GM13976 (cell line): ENCODE measurements at regions not wholly inside any gene's neighbourhood (a gene's known extent, or its start where the extent isn't known, plus 50 kb on each side); places are given as distances from the start of the nearest gene placed in this dataset.

Experiments used
- DNase-seq: peaks from one replicate; pipeline ENCODE4 v3.0.0; 2012; ENCODE audit warnings: low spot score
- CTCF ChIP-seq: IDR thresholded peaks from 2 replicates; pipeline ENCODE4 v1.5.1; 2012; ENCODE audit warnings: borderline replicate concordance, mild to moderate bottlenecking; ENCODE audit not compliant: insufficient read depth; ENCODE audit errors: extremely low read depth, missing control alignments, control extremely low read depth
- in situ Hi-C: fragments of 300-500 bp; cut with MboI; formaldehyde crosslinking; loops from one replicate; pipeline ENCODE4 v1.12.0; 2022; ENCODE audit warnings: low sequenced_read_pairs, mixed read lengths, inconsistent platforms; ENCODE audit not compliant: unreplicated experiment

GRCh38 chr5:2249442-2249841 is 366.7 kb upstream of the IRX4 start:
- no peak for DNase-seq
- TF ChIP-seq CTCF = no peak
- in situ Hi-C loops = no loop called here

GRCh38 chr5:2249026-2249425 is 366.3 kb upstream of the IRX4 start:
- DNase-seq = no peak

GRCh38 chr5:2242539-2242938 is 359.8 kb upstream of the IRX4 start:
- DNase-seq = no peak
- TF ChIP-seq CTCF = no peak
- in situ Hi-C loops = no loop called here

More at GRCh38 chr5:2249026-2249425, 366.3 kb upstream of the IRX4 start:
- in situ Hi-C loops = no loop called here
- TF ChIP-seq CTCF = no peak

GRCh38 chr5:2241842-2242241 is 359.1 kb upstream of the IRX4 start:
- in situ Hi-C loops = no loop called here
- no peak for TF ChIP-seq CTCF
- no peak for DNase-seq

GRCh38 chr5:2240118-2240904 is 357.6 kb upstream of the IRX4 start:
- in situ Hi-C loops = no loop called here
- DNase-seq = no peak
- no peak for TF ChIP-seq CTCF

- no peak for DNase-seq
- TF ChIP-seq CTCF = no peak
- in situ Hi-C loops = no loop called here
Measured at GRCh38 chr5:2239201-2239910, 356.6 kb upstream of the IRX4 start.
